ENCODE measurements at regions not wholly inside any gene's neighbourhood (a gene's known extent, or its start where the extent isn't known, plus 50 kb on each side); places are given as distances from the start of the nearest gene placed in this dataset.
"Not testable (repeated sequence)": the region's sequence is repeated elsewhere in the genome, so short reads cannot be mapped to it uniquely, and the experiment has no call there.

DNA sequence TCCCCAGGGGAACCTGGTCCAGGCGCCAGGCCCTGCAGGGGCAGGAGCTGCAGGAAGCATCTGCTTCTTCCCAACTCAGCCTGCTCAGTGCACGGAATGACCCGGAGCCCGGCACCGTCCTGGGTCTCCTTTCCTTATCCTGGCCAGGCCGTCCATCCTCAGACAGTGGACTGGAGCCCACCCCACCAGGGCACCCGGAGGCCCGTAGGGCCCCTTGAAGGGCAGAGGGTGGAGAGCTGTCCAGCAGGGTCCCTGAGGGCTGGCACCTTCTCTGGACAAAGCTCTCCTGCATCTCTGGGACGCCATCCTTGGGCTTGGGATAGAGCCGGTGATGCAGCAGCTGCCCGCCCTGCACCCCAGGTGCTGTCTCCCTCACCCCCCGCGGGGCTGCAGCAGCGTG lies 207.9 kb downstream of the TMEM121 start:
- not testable (repeated sequence) for DNase-seq (ENCODE audit: low read depth)

DNA sequence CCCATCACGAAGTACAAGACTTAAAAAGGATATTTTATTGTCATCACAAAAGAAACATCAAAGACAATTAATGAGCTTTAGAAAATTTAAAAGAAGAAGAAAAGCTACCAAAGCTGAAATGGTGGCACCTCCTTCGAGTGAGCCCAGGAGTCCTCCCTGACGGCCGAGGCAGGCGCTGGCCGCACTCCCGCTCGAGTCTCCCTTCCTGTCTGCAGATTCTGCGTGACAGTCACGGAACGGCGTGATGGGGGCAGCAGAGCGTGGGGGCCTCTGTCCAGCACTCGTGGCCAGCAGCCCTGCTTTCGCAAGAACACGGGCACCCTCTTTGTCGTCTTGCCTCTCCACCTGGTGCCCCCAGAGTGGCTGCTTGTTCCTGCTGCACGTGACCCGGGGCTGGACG lies 209.9 kb downstream of the TMEM121 start:
- DNase-seq (ENCODE audit: low read depth): not testable (repeated sequence)

DNA sequence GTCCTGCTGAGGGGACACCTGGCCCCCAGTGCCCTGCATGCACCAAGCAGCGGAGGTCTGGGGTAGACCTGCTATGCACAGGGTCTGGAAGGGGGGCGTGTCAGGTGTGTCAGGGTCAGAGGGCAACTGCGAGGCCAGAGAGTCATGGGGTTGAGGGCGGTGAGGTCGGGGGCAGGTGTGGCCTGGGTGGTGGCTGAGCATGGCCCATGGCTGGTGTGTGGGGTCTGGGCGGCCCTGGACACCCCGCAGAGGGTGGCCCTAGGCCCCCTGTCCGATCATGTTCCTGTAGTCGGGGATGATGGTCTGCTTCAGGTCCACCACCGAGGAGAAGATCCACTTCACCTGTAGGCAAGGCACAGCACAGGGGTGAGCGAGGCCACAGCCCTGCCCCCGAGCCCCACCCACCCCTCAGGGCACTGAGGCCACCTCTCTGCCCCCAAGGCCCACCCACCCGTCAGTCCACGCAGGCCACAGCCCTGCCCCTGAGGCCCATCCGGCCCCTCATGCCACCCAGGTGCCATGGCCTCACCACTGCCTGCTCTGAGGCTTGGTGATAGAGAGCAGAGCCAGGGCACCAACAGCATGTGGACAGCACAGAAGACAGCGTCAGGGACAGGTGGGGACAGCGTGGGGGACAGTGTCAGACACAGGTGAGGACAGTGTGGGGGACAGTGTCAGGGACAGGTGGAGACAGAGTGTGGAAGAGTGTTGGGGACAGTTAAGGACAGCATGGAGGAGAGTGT lies 211.3 kb downstream of the TMEM121 start:
- no peak for DNase-seq (ENCODE audit: low read depth)

DNA sequence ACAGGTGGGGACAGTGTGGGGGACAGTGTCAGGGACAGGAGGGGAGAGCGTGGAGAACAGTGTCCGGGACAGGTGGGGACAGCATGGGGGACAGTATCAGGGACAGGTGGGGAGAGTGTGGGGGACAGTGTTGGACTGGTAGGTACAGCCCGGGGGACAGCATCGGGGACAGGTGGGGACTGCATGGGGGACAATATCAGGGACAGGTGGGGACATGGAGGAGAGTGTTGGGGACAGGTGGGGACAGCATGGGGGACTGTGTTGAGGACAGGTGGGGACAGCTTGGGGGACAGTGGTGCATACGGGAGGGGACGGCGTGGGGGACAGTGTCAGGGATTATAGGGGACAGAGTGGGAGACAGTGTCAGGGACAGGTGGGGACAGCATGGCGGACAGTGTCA lies 212.3 kb downstream of the TMEM121 start:
- DNase-seq (ENCODE audit: low read depth): no peak

DNA sequence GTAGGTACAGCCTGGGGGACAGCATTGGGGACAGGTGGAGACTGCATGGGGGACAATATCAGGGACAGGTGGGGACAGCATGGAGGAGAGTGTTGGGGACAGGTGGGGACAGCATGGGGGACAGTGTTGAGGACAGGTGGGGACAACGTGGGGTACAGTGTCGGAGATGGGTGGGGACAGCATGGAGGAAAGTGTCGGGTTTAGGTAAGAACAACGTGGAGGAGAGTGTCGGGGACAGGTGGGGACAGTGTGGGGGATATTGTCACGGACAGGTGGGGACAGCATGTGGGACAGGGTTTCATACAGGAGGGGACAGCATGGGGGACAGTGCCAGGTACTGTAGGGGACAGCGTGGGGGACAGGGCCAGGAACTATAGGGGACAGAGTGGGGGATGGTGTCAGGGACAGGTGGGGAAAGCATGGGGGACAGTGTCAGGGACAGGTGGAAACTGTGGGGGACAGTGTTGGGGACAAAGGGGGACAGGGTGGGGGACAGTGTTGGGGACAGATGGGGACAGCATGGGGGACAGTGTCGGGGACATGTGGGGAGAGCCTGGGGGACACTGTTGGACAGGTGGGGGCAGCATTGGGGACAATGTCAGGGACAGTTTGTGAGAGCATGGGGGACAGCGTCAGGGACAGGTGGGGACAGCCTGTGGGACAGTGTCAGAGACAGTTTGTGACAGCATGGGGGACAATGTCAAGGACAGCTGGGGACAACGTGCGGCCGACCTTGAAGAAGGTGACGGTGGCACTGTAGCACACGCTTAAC lies 213.1 kb downstream of the TMEM121 start:
- no peak for DNase-seq (ENCODE audit: low read depth)

DNA sequence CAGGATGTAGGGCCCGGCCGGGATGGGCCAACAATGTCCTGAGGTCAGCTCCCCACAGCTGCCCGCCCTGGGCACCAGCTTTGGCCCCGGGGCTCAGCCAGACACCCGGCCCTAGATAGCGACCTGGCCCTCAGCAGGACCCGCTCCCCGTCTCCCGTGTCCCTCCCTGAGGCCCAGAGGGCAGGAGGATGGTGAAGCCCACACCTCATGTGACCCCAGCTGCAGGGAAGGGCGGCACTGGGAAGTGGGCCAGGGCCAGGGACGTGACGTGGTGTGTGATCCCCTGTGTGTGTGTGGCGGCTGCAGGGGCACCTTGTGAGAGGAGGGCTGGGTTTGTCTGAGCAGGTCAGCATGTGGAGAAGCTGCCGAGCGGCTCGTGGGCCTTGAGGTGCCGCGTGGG lies 213.9 kb downstream of the TMEM121 start:
- not testable (repeated sequence) for DNase-seq (ENCODE audit: low read depth)

DNA sequence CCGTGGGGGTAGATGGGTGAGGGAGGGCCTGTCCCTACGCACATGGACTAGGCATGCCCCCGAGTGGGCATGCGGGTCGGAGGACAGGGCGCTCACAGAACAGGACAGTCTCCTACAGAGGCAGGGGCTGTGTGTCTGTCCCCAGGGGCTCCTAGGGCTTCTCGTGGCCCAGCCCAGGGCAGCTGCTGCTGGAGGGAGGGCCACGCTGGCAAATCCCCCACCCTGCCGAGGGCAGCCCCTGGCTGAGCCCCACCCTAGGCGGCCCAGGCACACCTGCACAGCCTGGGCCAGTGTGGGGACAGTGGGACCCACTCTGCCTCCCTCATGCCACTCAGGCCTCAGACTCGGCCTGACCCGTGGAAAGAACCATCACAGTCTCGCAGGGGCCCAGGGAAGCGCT lies 214.6 kb downstream of the TMEM121 start:
- not testable (repeated sequence) for DNase-seq (ENCODE audit: low read depth)

DNA sequence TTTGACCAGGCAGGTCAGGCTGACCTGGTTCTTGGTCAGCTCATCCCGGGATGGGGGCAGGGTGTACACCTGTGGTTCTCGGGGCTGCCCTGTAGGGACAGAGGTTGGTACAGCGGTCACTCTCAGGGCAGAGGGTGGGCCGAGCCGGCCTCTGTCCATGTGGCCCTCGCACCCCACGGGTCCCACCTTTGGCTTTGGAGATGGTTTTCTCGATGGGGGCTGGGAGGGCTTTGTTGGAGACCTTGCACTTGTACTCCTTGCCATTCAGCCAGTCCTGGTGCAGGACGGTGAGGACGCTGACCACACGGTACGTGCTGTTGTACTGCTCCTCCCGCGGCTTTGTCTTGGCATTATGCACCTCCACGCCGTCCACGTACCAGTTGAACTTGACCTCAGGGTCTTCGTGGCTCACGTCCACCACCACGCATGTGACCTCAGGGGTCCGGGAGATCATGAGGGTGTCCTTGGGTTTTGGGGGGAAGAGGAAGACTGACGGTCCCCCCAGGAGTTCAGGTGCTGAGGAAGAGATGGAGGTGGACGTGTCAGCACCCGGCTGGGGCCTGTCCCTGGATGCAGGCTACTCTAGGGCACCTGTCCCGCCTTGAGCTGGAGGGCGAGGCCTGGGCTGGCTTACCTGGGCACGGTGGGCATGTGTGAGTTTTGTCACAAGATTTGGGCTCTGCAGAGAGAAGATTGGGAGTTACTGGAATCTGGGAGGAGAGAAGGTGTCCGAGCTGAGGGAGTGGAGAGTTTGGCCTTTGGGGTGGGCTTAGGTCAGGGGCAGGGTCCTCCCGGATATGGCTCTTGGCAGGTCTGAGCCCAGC lies 215.5 kb downstream of the TMEM121 start:
- DNase-seq (ENCODE audit: low read depth): not testable (repeated sequence)

DNA sequence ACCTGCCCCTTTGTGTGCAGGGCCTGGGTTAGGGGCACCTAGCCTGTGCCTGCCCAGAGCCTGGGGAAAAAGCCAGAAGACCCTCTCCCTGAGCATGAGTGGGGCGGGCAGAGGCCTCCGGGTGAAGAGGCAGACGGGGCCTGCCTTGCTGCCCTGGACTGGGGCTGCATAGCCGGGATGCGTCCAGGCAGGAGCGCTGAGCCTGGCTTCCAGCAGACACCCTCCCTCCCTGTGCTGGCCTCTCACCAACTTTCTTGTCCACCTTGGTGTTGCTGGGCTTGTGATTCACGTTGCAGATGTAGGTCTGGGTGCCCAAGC lies 216.1 kb downstream of the TMEM121 start:
- DNase-seq (ENCODE audit: low read depth): no peak

DNA sequence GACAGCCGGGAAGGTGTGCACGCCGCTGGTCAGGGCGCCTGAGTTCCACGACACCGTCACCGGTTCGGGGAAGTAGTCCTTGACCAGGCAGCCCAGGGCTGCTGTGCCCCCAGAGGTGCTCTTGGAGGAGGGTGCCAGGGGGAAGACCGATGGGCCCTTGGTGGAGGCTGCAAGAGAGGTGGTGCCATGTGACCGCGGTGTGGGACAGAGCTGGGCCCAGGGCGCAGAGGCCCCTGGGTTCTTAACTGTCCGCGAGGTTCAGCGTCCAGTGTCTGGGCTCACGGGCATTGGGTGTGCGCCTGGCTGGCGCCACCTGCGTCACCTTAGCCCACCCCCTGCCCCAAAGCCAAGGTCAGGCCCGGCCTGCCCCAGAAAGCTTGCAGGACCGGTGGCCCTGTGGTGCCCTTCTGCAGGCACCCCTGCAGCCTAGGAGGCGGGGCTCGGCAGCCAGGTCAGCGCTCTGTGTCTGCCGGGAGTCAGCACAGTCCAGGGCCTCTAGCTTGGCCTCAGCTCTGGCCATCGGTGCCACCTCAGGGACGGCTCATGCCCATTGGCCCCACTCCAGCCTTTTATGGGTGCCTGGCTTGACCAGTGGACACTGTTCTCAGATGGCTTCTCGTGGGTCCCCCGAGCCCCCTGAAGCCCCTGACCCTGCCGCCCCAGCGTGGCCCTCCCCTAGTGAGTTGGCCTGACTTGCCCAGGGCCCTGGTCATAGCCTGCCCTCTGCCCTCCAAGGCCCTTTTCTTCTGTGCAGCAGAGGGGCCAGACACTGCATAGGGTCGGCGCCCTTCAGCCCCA lies 216.7 kb downstream of the TMEM121 start:
- DNase-seq (ENCODE audit: low read depth): not testable (repeated sequence)

DNA sequence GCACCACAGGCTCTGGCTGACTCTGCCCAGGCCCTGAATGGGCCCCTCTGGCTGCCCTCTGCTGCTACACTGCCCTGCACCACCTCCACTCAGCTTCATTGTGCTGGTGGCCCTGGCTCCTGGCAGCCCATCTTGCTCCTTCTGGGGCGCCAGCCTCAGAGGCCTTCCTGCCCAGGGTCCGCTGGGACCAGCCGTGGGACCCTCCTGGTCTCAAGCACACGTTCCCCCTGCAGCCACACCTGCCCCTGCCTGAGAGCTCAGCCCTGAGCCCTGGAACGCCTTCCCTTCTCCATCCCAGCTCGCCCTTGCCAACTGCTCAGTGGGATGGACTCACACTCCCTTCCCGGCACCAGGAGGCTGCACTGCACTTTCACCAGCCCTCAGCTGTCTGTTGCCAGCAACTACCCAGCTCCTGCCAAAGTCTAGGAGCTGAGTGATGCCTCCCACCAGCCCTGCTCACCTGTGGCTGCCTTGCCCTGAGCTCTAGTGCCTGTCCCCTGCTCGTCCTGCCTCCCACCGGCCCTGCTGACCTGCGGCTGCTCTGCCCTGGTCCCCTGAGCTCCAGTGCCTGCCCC lies 217.9 kb downstream of the TMEM121 start:
- not testable (repeated sequence) for DNase-seq (ENCODE audit: low read depth)

DNA sequence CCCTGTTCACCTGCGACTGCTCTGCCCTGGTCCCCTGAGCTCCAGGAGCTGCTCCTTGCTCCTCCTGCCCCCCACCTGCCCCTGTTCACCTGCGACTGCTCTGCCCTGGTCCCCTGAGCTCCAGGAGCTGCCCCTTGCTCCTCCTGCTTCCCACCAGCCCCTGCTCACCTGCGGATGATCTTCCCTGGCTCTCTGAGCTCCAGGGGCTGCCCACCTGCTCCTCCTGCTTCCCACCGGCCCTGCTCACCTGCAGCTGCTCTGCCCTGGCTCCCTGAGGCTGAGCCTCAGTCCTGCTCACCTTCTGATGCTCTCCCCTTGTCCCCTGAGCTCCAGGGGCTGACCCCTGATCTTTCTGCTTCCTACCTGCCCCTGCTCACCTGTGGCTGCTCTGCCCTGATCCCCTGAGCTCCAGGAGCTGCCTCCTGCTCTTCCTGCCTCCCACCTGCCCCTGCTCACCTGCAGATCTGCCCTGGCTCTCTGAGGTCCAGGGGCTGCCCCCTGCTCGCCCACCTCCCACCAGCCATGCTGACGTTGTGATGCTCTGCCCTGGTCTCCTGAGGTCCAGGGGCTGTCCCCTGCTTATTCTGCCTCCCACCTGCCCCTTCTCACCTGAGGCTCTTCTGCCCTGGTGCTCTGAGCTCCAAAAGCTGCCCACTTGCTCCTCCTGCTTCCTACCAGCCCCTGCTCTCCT lies 219.2 kb downstream of the TMEM121 start:
- no peak for DNase-seq (ENCODE audit: low read depth)

DNA sequence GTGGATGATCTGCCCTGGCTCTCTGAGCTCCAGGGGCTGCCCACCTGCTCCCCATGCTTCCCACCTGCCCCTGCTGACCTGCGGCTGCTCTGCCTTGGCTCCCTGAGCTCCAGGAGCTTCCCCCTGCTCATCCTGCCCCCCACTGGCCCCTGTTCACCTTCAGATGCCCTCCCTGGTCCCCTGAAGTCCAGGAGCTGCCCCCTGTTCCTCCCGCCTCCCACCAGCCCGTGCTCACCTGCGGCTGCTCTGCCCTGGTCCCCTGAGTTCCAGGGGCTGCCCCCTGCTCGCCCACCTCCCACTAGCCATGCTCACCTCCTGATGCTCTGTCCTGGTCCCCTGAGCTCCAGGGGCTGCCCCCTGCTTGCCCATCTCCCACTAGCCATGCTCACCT lies 219.7 kb downstream of the TMEM121 start:
- no peak for DNase-seq (ENCODE audit: low read depth)

DNA sequence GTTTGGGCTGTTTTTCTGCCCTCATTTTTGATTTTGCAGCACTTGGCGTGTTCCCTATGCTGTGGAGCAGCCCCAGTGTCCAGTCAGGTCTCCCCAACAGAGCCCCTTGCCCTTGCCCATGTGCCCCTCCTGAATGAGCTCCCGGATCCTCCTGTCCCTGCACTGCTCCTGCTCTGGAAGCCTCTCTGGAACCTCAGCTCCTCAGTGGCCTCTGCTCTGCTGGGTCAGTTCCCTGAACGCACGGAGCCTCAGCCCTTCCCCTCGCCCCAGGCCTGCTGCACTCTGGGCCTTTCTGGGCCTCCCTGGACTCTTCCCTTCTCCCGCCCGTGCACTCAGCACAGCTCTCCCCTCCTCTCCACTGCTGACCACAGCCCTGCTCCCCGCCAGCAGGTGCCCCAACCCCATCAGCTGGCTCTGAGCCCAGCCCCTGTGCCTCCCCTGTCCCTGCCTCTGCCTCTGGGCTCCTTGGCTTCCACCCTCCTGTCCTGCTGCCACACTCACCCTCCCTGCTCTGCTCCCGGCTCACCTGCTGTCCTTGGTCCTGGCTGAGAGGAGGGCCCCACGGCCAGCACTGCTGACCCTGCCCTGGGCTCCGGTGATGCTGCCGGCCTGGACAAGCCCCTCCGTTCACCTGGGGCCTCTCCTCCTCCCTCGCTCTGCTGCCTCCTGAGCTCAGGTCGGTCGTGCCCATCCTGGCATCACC lies 220.6 kb downstream of the TMEM121 start:
- DNase-seq (ENCODE audit: low read depth): not testable (repeated sequence)

DNA sequence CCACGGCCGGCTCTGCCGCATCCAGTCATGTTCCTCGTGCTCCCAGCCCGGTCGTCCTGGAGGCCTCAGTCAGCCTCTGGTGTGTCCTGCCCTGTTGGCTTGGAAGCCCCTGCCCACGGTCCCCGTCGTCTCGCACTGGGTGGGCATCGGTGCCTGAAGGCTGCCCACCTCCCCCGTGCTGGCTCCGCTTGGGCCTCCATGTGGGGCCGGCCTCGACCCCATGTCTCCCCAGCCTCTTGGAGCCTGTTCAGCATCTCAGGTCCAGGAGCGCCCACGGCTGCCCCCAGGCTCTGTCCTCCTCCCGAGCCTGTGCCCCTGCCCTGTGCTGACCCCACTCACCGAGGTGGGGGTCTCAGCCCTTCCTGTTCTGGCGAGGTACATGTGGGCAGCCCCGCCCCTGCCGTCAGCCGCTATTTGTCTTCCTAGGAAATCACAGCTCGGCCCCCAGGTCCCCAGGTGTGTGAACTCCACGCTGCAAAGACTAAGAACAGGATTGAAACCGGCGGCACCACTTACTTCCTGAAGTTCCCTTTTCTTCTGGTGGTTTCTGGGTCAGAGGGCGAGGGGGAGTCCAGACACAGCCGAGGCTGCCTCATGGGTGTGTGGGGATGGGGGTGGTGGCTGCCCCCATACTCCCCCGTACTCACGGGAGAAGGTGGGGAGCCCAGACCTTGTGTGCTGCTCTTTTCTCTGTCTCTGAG lies 221.3 kb downstream of the TMEM121 start:
- DNase-seq (ENCODE audit: low read depth): not testable (repeated sequence)

DNA sequence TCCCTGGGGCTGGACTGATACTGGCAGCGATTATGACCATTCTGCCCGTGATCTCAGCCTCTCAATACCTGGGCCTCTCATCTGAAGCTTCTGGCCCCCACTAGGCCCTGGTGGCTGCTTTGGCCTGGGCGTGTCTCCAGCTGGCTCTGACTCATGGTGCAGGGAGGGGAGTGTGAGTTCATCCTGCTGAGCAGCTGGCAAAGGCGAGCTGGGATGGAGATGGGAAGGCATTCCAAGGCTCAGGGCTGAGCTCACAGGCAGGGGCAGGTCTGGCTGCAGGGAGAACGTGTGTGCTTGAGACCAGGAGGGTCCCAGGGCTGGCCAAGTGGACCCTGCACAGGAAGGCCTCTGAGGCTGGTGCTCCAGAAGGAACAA lies 221.8 kb downstream of the TMEM121 start:
- peak; percentile 23 for DNase-seq (ENCODE audit: low read depth)

DNA sequence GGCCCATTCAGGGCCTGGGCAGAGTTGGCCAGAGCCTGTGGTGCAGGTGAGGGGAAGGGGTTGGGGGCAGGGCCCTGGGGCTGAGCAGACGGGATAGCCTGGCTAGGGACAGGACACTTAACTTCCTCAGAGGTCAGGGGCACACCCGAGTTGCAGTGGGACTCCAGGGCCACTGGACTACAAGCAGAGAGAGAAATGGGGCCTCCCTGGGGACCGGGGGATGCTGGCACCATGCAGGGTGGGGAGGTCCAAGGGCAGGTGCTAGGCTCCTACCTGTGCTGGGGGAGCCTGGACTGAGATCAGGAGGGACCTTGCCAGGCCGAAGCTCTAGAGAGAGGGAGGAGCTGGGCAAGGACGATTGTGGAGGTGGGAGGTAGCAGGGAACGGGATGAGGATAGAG lies 222.3 kb downstream of the TMEM121 start:
- not testable (repeated sequence) for DNase-seq (ENCODE audit: low read depth)

DNA sequence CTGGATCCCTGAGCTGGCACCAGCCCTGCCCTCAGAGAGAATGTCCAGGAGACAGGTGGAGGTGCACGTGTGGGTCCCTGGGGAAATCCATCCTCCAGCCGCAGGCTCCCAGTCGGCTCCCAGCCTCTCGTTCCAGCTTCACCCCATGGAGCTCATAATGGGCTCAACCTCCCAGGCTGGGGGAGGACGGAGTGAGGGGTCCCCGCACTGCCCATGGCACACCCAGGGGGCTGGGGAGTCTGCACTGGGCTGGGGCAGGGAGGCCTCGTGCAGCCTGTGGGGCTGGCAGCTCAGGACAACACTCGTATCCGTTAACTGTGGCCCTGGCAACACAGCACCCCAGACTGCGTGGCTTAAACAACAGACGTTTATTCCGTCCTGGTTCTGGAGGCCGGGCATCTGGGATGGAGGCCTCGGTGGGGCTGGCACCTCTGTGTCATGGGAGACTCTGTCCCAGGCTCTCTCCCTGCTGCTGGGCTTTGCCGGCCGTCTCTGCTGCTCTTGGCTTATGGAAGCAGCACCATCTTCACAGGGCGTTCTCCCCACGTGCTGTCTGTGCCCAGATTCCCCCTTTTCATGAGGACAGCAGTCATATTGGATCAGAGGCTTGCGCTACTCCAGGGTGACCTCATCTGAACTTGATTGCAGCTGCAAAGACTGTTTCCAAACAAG lies 223.6 kb downstream of the TMEM121 start:
- not testable (repeated sequence) for DNase-seq (ENCODE audit: low read depth)

DNA sequence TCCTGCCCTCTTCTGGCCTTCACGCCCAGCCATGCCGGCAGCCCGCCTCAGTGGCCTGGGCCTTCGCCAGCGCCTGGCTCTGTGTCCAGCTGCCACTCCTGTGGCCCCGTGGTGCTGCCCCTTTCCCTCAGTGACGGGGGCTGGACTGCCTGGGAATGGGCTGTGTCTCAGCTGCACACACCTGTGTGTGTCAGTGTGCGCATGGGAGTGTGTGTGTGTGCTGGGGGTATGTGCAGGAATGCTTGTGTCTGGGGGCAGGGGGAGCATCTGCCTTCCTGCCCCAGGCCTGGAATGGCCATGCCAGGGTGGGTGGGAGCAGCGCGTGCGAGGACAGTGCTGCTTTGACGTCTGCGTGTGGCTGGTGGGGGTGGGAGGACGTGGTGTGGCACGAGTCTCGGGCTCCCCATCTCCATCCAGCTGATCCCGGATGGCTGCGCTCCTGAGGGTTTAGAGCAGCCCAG lies 224.9 kb downstream of the TMEM121 start:
- not testable (repeated sequence) for DNase-seq (ENCODE audit: low read depth)
